Heart left ventricle (tissue), 16 donors: ENCODE measurements at regions not wholly inside any gene's neighbourhood (a gene's known extent, or its start where the extent isn't known, plus 50 kb on each side); places are given as distances from the start of the nearest gene placed in this dataset.

ENCODE experiments used
- ATAC-seq, 4 donors: fragments of 200-7000 bp; cut with Tn5 transposase; one replicate each; pipeline ENCODE4 v1.9.1; 2020 to 2022; ENCODE audit warnings: moderate library complexity in 4 of 4, mild to moderate bottlenecking in 3 of 4, moderate number of reproducible peaks in 1 of 4
- DNase-seq, 5 donors: peaks; one replicate each; pipeline ENCODE4 v3.0.0-alpha.2; 2020
- H3K27ac ChIP-seq, 12 donors: fragments of 200-600 bp; sonication (generic) in 4 of 12; one replicate each; pipeline versions ENCODE4 v1.5.0 to v1.8.0; 2016 to 2022; ENCODE audit warnings: mild to moderate bottlenecking in 2 of 12
- H3K27me3 ChIP-seq, 9 donors: fragments of 200-600 bp; sonication (generic) in 2 of 9; one replicate each; pipeline versions ENCODE4 v1.5.1 to v1.8.0; 2016 to 2022; ENCODE audit warnings: mild to moderate bottlenecking in 3 of 9
- H3K36me3 ChIP-seq, 9 donors: fragments of 200-600 bp; sonication (generic) in 2 of 9; one replicate each; pipeline versions ENCODE4 v1.5.0 to v1.8.0; 2018 to 2022; ENCODE audit warnings: mild to moderate bottlenecking in 2 of 9
- H3K4me1 ChIP-seq, 12 donors: fragments of 200-600 bp; sonication (generic) in 4 of 12; one replicate each; pipeline versions ENCODE4 v1.5.0 to v1.8.0; 2016 to 2022; ENCODE audit warnings: mild to moderate bottlenecking in 3 of 12
- H3K4me3 ChIP-seq, 12 donors: fragments of 200-600 bp; sonication (generic) in 4 of 12; one replicate each; pipeline versions ENCODE4 v1.5.0 to v1.8.0; 2017 to 2022; ENCODE audit warnings: mild to moderate bottlenecking in 9 of 12, moderate library complexity in 4 of 12
- H3K9me3 ChIP-seq, 12 donors: fragments of 200-600 bp; sonication (generic) in 4 of 12; one replicate each; pipeline versions ENCODE4 v1.5.0 to v1.8.0; 2016 to 2022; ENCODE audit warnings: mild to moderate bottlenecking in 1 of 12
- POLR2A ChIP-seq, 2 donors: fragments of 450-650 bp; IDR thresholded peaks; one replicate each; pipeline ENCODE4 v1.6.1; 2017; ENCODE audit warnings: antibody characterized with exemption in 2 of 2, mild to moderate bottlenecking in 2 of 2, moderate library complexity in 2 of 2
- WGBS, 4 donors: extraction: QIAGEN DNeasy Blood & Tissue Kit in 2 of 4; methylation state at CpG; one replicate each; pipeline versions ENCODE4 v1.1.5 to v1.1.7; 2013 to 2018; 5-methylcytosine and 5-hydroxymethylcytosine counted together
- intact Hi-C, 10 donors: fragments of 100-400 bp; cut with DNase I; formaldehyde crosslinking; loops; one replicate each; pipeline versions ENCODE4 v1.11.1 to v1.14.2; 2022
- TF ChIP-seq, protein P1 (sequence below), 12 donors: fragments of 200-600 bp; sonication (generic) in 4 of 12; IDR thresholded peaks; one replicate each; pipeline versions ENCODE4 v1.5.0 to v1.8.0; 2018 to 2022; ENCODE audit warnings: antibody characterized with exemption in 12 of 12, mild to moderate bottlenecking in 5 of 12
- donor health status: ischemic (EF 13 %, LVEDD 7.1; RV severe dilation, severe dysfunction).
- donor health status: healthy with polysubstance abuse.
- donor health status: DM: no; HTN: yes; CAD: no.
- donor health status: DM: no; HTN: no; CAD: no.
- donor health status: ischemic (EF 25% LVEDD 6.9; RV normal size, moderate dysfunction).
- donor health status: ischemic (EF 25% LVEDD 5.7; RV mildly dilated, moderate dysfunction).
- donor health status: healthy.
- donor health status: DM: yes; HTN: yes; CAD: no.
- donor health status: ischemic (EF 35%, LVEDD 5.7; RV mildly dilated, moderate dysfunction).
- donor health status: nonischemic (EF 11% LVEDD 7.7; RV severe dilation, severe dysfunction).
- donor health status: DM: yes; HTN: yes; CAD: no.
- donor health status: PGD.
- donor health status: ischemic (EF 29% LVEDD 5.4; RV normal size, mild dysfunction).
- donor health status: nonischemic (EF 23%, LVEDD 6.1; RV moderate dilation, normal function).

GRCh38 chr12:60035835-60036234 is 440.0 kb downstream of the SLC16A7 start:
- DNase-seq: no peak
- Histone ChIP-seq H3K4me3 (no peak overlapping the region), H3K4me1 (no peaks in the 10 kb centered on the region), H3K27ac (no peak overlapping the region), H3K9me3 (peaks cover 0 to 21% (median 0%) of the 10 kb centered on the region in 12 donors), H3K36me3 (no peaks in the 10 kb centered on the region), H3K27me3 (no peaks in the 10 kb centered on the region)
- TF ChIP-seq, protein P1, sequence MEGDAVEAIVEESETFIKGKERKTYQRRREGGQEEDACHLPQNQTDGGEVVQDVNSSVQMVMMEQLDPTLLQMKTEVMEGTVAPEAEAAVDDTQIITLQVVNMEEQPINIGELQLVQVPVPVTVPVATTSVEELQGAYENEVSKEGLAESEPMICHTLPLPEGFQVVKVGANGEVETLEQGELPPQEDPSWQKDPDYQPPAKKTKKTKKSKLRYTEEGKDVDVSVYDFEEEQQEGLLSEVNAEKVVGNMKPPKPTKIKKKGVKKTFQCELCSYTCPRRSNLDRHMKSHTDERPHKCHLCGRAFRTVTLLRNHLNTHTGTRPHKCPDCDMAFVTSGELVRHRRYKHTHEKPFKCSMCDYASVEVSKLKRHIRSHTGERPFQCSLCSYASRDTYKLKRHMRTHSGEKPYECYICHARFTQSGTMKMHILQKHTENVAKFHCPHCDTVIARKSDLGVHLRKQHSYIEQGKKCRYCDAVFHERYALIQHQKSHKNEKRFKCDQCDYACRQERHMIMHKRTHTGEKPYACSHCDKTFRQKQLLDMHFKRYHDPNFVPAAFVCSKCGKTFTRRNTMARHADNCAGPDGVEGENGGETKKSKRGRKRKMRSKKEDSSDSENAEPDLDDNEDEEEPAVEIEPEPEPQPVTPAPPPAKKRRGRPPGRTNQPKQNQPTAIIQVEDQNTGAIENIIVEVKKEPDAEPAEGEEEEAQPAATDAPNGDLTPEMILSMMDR (IDR thresholded peaks at IDR 0.05): no peak
- no peak for TF ChIP-seq POLR2A (IDR thresholded peaks at IDR 0.05)
- intact Hi-C loops: no loop called here
- no peak for ATAC-seq

DNA sequence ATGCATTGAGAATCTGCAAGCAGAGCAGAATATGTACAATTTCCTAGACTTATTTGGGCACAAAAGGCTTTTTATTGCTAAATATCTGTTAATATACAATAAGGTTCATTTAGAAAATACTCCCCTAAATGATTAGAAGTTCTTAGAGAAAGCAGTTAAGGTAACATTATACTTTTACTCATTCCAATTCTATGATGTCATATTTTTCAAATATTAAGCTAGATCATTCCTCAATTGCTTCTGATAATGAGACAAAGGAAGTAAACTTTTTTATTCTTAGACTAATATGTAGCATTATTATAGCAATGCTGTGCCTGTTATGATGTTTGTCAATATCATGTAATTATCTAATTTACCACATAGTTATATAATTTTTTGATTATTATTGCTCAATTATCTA is 447.0 kb downstream of the SLC16A7 start:
- TF ChIP-seq, protein P1 (IDR thresholded peaks at IDR 0.05): no peak
- no peak for TF ChIP-seq POLR2A (IDR thresholded peaks at IDR 0.05)
- Histone ChIP-seq H3K27me3 (no peaks in the 10 kb centered on the region), H3K9me3 (no peaks in the 10 kb centered on the region), H3K27ac (no peak overlapping the region), H3K4me1 (no peaks in the 10 kb centered on the region), H3K4me3 (no peak overlapping the region), H3K36me3 (no peaks in the 10 kb centered on the region)
- intact Hi-C loops: no loop called here
- no peak for DNase-seq
- ATAC-seq: no peak

GRCh38 chr12:60043236-60043635 is 447.4 kb downstream of the SLC16A7 start:
- Histone ChIP-seq H3K27me3 (no peaks in the 10 kb centered on the region), H3K9me3 (no peaks in the 10 kb centered on the region), H3K36me3 (no peaks in the 10 kb centered on the region), H3K27ac (no peak overlapping the region), H3K4me1 (no peaks in the 10 kb centered on the region), H3K4me3 (no peak overlapping the region)
- ATAC-seq (no peak), DNase-seq (no peak)
- intact Hi-C loops: no loop called here
- TF ChIP-seq POLR2A (IDR thresholded peaks at IDR 0.05): no peak
- TF ChIP-seq, protein P1 (IDR thresholded peaks at IDR 0.05): no peak
- 64 to 75% (median 69%) methylated on average over 1 of the region's 1 CpG for WGBS, 4 donors

- ATAC-seq: no peak
- no peaks in the 10 kb centered on the region for H3K4me1 ChIP-seq
- H3K9me3 ChIP-seq: no peaks in the 10 kb centered on the region
- TF ChIP-seq POLR2A (IDR thresholded peaks at IDR 0.05): no peak
- TF ChIP-seq, protein P1 (IDR thresholded peaks at IDR 0.05): no peak
- no peaks in the 10 kb centered on the region for H3K36me3 ChIP-seq
- intact Hi-C loops: no loop called here
- WGBS, 4 donors: 87 to 88% (median 87%) methylated on average over 2 of the region's 2 CpGs
- H3K4me3 ChIP-seq: no peak overlapping the region
- H3K27ac ChIP-seq: no peak overlapping the region
- H3K27me3 ChIP-seq: no peaks in the 10 kb centered on the region
- no peak for DNase-seq
These were observed 456.7 kb downstream of the SLC16A7 start for GRCh38 chr12:60052483-60052882.
